GM21825 (cell line): ENCODE measurements at regions not wholly inside any gene's neighbourhood (a gene's known extent, or its start where the extent isn't known, plus 50 kb on each side); places are given as distances from the start of the nearest gene placed in this dataset.
"Not testable (repeated sequence)": the region's sequence is repeated elsewhere in the genome, so short reads cannot be mapped to it uniquely, and the experiment has no call there.

Experiments
- ATAC-seq: cut with Tn5 transposase; IDR thresholded peaks from one replicate; pipeline ENCODE4 v1.9.1; 2021; ENCODE audit warnings: mild to moderate bottlenecking, moderate library complexity; ENCODE audit not compliant: unreplicated experiment

DNA sequence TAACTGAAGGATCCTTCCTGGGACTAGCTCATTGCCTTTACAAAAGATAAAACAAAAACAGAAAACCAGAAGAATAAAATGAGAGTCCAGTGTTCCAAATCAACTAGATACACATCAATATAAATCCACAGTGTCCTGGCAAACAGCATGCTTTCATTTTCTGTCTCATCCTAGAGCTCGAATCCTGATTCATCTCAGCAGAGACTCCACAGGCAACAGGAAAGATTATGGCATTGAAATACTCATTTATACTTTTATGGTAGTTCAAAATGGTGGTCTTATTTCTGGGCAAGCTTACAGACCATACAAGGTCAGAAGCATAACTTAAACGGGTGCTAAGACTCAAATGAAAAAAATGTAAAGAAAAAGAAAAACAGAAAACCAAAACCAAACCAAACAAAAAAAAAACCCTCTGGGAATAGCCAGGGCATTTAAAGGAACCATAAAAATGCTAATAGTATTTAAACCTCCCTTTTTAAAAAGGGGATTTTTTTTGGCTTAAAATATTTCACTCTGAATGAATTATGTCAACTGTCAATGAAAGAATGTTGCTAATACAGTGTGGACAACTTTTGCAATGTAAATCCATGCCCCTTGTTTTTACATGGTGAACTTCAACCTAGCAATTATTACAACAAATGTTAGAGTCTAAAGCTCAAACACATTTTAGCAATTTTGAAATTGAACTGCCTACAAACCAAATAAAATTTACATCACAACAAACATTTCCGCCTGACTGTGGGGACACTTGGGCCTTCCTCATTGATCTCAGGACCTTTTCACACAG lies 57.9 kb downstream of the GPR101 start:
- ATAC-seq, result no peak

DNA sequence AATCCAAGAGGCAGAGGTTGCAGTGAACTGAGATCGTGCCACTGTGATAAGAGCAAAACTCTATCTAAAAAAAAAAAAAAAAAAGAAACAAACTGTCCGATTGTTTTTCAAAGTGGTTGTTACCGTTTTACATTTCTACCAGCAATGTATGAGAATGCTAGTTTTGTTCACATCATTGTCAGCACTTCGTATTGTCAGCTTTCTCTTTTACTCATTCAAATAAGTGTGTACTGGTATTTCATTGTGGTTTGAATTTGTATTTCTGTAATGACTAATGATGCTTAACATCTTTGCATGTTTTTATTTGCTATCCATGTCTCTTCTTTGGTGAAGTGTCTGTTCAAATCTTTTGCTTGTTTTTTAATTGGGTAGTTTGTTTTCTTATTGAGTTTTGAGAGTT lies 65.8 kb downstream of the GPR101 start:
- no peak for ATAC-seq

DNA sequence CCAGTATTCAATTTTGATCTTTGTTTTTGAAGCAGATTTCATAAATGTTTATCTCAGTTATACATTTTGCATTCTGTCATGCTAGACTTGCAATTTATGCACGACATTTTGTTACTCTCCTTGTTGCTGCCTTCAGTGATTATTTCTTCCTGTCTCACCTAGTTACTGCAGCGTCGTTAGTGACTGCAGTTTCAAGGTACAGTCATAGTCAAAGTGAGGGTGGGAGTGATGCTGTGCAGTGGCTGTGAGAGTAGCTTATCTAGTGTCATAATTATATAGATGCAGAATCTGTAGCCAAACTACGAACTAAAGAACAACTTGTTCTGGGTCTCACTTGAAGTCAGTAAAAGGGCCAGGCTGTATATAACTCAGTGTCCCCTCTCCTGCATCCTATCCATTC lies 69.8 kb downstream of the GPR101 start:
- ATAC-seq, result no peak

DNA sequence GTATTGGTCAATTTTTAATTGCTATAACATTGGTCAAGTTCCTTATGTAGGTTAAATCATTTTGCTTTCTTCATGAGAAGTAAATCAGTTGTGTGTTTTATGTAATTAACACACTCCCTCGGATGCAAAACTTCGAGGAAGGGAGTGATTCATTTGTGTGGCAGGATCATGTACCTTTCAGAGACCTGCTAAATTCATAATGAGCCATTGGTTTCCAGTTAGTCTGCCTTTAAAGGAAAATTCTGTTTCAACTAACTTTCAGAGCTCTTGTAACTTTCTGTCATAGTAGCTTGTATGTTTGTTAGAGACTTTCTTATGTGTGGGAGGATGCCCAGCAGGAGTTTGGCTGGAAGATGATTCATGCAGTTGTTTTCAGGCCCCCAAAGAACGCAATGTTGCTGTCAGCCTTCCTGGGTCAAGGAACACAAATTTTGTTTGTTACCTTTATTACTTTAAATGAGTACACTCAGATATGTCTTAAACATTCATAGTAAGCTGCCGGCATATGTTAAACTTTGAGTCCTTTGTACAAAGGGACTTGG lies 72.1 kb downstream of the GPR101 start:
- no peak for ATAC-seq

DNA sequence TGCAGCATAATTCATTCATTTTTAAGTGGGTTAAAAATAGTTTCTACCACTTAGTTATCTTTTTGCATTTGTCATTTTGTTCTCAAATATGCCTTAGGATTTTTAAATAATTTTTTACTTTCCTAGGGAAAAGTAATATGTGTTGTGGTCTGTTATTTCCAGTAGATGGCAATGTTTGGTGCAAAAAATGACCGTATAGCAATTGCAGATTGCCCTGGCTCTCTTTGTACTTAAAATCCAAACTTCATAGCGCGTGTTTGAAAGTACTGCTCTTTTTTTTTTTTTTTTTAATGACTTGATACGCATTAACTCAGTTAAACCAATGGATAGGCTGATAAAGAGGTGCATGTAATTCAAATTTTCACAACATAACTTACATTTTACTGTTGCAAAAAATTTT lies 74.4 kb upstream of the RBMX start:
- no peak for ATAC-seq

DNA sequence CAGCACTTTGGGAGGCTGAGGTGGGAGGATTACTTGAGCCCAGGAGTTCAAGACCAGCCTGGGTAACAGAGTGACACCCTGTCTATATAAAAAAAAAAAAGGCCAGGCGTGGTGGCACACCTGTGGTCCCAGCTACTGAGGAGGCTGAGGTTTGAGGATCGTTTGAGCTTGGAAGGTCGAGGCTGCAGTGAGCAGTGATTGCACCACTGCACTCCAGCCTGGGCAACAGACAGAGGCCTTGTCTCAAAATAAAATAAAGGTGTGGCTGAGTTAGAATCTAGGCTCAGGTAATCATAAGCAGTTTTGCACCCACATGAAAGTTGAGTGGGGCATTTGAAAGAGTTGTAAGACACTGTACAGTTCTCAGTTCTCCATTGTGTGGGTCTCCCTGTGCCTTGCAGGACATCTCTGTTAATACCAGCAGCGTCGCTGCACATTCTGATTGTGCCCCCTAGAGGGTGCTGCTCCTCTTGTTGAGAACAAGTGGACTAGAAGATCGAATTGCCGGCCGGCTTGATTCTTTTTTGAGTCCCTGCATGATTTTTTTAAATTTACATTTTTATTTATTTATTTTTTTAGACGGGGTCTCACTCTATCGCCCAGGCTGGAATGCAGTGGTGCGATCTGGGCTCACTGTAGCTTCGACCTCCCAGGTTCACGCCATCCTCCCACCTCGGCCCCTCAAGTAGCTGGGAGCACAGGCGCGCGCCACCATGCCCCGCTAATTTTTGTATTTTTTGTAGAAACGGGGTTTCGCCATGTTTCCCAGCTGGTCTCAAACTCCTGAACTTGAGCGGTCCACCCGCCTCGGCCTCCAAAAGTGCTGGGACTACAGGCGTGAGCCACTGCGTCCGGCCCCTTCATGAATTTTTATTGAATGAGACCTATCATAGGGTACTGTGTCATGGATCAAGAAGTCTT lies 73.6 kb upstream of the RBMX start:
- ATAC-seq, result peak; percentile 91

DNA sequence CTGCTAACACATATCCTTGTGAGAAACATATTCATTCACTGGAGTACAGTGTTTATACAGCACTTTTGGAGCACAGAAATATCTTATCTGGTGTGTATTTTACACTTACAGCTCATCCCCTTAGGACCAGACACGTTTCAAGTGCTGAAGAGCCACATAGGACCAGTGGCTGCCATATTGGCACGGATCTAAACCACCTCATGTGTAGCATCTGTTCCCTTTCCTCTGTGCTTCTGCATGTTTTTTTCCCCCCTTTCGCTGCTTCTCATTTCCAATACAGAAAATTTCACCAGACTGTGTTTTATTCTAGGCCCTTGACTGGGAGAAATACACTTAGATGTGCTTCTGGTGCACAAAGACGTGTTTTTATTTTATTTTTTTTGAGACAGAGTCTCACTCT lies 69.7 kb upstream of the RBMX start:
- ATAC-seq, result no peak

DNA sequence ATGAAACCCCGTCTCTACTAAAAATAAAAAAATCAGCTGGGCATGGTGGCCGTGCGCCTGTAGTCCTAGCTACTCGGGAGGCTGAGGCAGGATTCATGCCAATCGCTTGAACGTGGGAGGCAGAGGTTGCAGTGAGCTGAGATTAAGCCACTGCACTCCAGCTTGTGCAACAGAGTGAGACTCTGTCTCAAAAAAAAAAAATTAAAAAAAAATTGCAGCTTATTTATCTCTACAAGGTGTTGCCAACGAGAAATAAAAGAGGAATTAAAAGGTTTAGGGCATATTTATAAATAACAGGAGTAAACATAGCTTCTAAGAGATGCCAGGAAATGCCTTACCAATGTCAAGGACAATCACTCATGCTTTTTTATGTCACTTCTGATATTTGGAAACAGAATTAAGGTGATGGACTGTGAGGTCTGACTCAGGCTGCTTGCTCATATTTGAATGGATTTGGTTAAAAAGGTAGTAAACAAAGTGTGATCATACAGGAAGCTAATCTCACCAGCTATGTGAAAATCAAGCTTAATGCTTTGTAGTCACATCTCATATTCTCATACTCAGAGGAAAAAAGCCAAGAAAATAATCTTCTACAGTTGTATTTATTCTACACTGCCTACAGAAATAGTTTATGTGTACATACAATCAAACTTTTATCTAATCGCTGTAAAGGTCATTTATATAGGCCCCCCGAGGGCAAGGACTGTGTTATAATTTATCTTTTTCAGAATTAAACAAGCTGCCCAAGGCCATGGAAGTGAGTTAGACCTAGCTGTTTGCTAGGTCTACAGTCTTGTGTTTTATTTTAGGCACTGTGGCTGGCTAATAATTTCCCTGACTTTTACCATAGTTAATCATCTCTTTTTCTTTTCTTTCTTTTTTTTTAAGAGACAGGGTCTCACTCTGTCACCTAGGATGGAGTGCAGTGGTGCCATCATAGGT lies 61.1 kb upstream of the RBMX start:
- ATAC-seq, result no peak

DNA sequence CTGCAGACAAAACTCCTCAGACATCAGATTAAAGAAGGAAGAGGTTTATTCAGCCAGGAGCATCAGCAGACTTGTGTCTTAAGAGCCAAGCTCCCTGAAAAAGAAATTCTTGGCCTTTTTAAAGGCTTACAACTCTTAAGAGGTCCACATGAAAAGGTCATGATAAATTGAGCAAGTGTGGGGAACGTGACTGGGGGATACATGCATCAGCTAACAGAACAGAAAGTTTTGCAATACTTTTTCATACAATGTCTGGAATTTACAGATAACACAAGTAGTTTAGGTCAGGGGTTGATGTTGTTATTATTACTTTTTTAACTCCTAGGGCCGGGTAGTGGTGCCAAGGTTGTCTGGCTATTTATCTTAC lies 55.6 kb upstream of the RBMX start:
- ATAC-seq, result no peak

DNA sequence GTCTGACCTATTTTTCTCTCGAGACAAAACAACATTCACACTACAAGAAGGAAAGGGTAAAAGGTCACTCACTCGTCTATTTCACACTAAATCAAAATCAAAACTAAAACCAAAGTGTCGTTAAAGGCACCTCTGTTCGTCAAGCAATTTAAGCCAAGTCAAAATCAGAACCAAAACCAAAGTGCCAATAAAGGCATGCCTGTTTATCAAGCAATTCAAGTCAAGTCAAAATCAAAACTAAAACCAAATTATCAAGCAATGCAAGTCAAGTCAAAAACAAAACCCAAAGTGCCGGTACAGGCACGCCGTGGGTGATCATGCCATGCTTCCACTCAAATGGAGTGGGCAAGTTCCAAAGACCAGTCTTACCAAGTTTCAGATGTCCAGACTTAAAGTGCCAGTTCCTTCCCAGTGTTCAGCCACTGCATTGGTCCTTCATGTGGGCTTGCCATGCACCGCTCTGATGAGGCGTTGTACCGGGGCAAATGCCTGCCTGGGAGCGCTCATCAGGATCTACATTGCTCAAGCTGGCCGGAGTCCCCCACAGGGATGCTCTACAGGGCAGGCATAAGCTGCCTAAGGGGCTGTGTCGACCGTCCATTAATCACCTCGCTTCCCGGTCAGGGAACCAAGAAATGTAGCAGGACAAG lies 55.1 kb upstream of the RBMX start:
- not testable (repeated sequence) for ATAC-seq

DNA sequence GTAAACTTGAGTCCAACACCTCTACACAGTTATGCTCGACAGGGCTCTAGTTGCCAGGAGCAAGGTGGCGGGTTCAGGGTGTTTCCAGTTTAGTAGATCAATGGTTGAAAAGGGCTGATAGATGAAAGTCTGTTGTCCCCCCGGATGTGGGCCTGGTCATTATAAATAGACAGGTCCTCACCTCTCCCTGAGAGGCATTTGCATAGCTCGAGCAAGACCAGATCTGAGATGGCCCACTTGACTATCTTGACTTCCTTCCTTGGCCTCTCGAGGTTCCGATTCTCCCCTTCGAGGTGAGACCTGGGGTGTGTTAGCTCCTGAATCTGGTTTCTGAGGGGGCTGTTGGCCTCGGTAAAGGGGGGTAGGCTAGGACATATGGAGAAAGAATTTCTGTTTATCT lies 54.1 kb upstream of the RBMX start:
- not testable (repeated sequence) for ATAC-seq

DNA sequence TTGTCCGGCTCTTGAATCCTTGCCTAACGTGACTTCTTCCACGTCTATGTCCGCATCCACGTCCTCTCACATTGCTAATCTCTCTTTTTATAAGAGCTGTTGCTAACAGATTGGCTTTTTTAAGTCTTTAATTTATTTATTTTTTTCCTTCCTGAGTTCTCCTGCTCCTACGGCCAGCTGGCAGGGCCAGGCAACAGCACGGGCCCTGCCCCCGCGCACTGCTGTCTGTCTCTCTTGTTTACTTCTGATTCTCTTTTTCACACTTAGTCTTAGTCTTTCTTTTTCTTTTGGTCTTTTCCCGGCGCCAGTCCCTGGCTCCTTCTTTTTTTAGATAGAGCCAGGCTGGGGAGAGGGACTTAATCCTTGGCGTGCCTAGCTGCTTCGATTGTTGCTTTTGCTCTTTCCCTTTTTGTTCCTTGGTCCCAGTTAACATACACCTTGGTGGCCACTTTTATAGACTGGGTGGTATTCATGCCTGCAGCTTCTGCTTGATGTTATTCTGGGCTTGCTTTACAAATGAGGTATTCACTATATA lies 53.2 kb upstream of the RBMX start:
- ATAC-seq, result no peak

DNA sequence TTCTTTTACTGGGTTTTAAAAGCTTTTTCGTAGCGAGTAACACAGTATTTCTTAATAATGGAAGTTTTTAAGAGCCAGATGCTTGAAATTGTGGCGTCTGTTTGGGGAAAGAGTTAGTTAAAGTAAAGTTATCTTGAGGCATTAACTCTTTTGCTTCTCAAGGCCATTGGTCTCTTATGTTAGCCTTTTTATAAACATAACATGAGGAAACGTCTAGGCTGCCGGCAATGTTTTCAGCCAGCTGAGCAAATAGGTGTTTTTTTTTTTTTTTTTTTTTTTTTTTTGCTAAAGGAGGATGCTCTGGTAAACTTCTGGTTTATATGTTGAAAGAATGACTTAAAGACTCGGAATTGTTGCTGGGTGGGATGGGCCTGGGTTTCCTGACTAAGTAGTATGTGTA lies 51.1 kb upstream of the RBMX start:
- ATAC-seq, result no peak
